ENCODE measurements at regions not wholly inside any gene's neighbourhood (a gene's known extent, or its start where the extent isn't known, plus 50 kb on each side); places are given as distances from the start of the nearest gene placed in this dataset.

DNA sequence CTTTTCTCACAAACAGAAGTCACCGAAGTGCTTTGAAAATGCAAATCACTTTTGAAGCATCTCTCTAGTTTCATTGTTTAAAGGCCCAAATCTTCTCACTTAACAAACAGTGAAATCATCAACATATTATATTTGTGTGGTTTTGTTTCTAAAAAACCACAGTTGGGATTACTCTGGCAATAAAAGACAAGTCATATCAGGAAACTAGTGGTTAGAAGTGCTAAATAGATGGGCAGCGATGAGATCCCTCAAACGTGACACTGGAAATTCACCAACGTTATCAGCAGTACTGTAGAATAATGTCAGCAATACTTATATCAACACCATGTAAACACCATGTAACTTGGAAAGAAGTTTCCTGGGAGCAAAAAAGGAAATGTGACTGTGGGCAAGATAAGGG is 893.5 kb downstream of the SUCLG1 start:
- no peak overlapping the region for H3K27ac ChIP-seq (ENCODE audit: low read length)
- no peaks in the 10 kb centered on the region for H3K79me2 ChIP-seq (ENCODE audit: insufficient read depth, low read length)
- no peak overlapping the region for H3K9ac ChIP-seq (ENCODE audit: low read depth, low read length)
- H2AFZ ChIP-seq (ENCODE audit: low read depth, low read length) = no peak overlapping the region
- DNase-seq (no peak), ATAC-seq (ENCODE audit: insufficient read depth, low read depth) (no peak)
- H3K9me3 ChIP-seq (ENCODE audit: insufficient read depth, low read length, severe bottlenecking) = no peaks in the 10 kb centered on the region
- TF ChIP-seq, protein P1, sequence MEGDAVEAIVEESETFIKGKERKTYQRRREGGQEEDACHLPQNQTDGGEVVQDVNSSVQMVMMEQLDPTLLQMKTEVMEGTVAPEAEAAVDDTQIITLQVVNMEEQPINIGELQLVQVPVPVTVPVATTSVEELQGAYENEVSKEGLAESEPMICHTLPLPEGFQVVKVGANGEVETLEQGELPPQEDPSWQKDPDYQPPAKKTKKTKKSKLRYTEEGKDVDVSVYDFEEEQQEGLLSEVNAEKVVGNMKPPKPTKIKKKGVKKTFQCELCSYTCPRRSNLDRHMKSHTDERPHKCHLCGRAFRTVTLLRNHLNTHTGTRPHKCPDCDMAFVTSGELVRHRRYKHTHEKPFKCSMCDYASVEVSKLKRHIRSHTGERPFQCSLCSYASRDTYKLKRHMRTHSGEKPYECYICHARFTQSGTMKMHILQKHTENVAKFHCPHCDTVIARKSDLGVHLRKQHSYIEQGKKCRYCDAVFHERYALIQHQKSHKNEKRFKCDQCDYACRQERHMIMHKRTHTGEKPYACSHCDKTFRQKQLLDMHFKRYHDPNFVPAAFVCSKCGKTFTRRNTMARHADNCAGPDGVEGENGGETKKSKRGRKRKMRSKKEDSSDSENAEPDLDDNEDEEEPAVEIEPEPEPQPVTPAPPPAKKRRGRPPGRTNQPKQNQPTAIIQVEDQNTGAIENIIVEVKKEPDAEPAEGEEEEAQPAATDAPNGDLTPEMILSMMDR (IDR thresholded peaks at IDR 0.05; ENCODE audit: borderline replicate concordance, extremely low read depth, low read length, poor library complexity, severe bottlenecking) = no peak
- TF ChIP-seq EZH2 (IDR thresholded peaks at IDR 0.05; ENCODE audit: borderline replicate concordance, low read depth, low read length, severe bottlenecking) = no peak
- H3K27me3 ChIP-seq (ENCODE audit: insufficient read depth, low read length, poor library complexity) = no peaks in the 10 kb centered on the region
- no peak overlapping the region for H3K4me2 ChIP-seq (ENCODE audit: insufficient read depth, low read length)
- no peak overlapping the region for H3K4me3 ChIP-seq (ENCODE audit: low read depth in 1 of 2, low read length in 2 of 2)
- no peaks in the 10 kb centered on the region for H4K20me1 ChIP-seq (ENCODE audit: insufficient read depth, low read length)
- H3K36me3 ChIP-seq (ENCODE audit: insufficient read depth, low read length) = no peaks in the 10 kb centered on the region
- H3K4me1 ChIP-seq (ENCODE audit: insufficient read depth, low read length) = no peaks in the 10 kb centered on the region

DNA sequence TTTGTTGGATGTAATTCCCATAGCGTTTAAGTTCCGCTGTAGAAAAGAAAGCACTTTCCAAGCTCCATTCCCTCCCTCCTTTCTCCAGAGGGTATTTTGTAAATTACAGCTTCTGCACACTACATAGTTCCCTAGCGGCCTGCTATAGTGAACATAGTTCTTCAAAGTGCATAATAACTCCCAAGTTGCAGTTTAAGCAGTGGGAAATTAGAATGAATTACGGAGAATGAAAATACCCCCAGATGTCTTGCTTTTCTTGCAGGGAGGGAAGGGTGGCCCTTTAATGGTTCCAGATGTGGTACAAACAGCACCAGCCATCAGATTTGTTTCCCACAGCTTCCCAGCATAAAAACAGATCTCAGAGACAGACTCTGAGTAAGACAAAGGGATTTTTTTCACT is 893.9 kb downstream of the SUCLG1 start:
- no peak for ATAC-seq (ENCODE audit: insufficient read depth, low read depth)
- no peak overlapping the region for H2AFZ ChIP-seq (ENCODE audit: low read depth, low read length)
- no peak overlapping the region for H3K4me3 ChIP-seq (ENCODE audit: low read depth in 1 of 2, low read length in 2 of 2)

DNA sequence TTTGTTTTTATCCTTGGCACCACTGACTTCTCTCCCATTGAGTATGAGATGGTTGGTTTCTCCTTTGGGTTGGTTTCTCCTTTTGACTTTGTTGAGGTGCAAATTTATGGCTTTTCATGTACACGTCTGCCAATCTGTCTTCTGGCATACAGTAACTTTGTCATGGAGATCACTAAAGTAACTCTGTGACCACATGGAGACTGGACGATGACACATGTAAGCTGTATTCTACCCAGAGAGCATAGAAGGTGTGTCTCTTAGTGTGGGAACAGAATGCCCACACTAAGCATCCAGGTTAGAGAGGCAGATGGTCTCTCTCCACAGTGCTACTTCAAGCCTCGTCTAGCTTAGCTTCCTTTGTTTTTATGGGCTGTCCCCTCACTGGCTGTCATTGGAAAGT is 897.5 kb downstream of the SUCLG1 start:
- H3K4me2 ChIP-seq (ENCODE audit: insufficient read depth, low read length) = no peak overlapping the region
- no peaks in the 10 kb centered on the region for H3K36me3 ChIP-seq (ENCODE audit: insufficient read depth, low read length)
- H3K27me3 ChIP-seq (ENCODE audit: insufficient read depth, low read length, poor library complexity) = no peaks in the 10 kb centered on the region
- H2AFZ ChIP-seq (ENCODE audit: low read depth, low read length) = no peak overlapping the region
- H4K20me1 ChIP-seq (ENCODE audit: insufficient read depth, low read length) = no peaks in the 10 kb centered on the region
- H3K27ac ChIP-seq (ENCODE audit: low read length) = no peak overlapping the region
- TF ChIP-seq EZH2 (IDR thresholded peaks at IDR 0.05; ENCODE audit: borderline replicate concordance, low read depth, low read length, severe bottlenecking) = no peak
- TF ChIP-seq, protein P1 (IDR thresholded peaks at IDR 0.05; ENCODE audit: borderline replicate concordance, extremely low read depth, low read length, poor library complexity, severe bottlenecking) = no peak
- no peaks in the 10 kb centered on the region for H3K4me1 ChIP-seq (ENCODE audit: insufficient read depth, low read length)
- no peak overlapping the region for H3K9ac ChIP-seq (ENCODE audit: low read depth, low read length)
- no peak for ATAC-seq (ENCODE audit: insufficient read depth, low read depth)
- no peaks in the 10 kb centered on the region for H3K9me3 ChIP-seq (ENCODE audit: insufficient read depth, low read length, severe bottlenecking)
- no peaks in the 10 kb centered on the region for H3K79me2 ChIP-seq (ENCODE audit: insufficient read depth, low read length)
- H3K4me3 ChIP-seq (ENCODE audit: low read depth in 1 of 2, low read length in 2 of 2) = no peak overlapping the region
- no peak for DNase-seq

More for the DNA sequence above, 893.9 kb downstream of the SUCLG1 start:
- no peak overlapping the region for H3K9ac ChIP-seq (ENCODE audit: low read depth, low read length)
- no peak overlapping the region for H3K4me2 ChIP-seq (ENCODE audit: insufficient read depth, low read length)
- TF ChIP-seq, protein P1 (IDR thresholded peaks at IDR 0.05; ENCODE audit: borderline replicate concordance, extremely low read depth, low read length, poor library complexity, severe bottlenecking) = no peak
- TF ChIP-seq EZH2 (IDR thresholded peaks at IDR 0.05; ENCODE audit: borderline replicate concordance, low read depth, low read length, severe bottlenecking) = no peak
- no peaks in the 10 kb centered on the region for H3K79me2 ChIP-seq (ENCODE audit: insufficient read depth, low read length)
- no peaks in the 10 kb centered on the region for H3K4me1 ChIP-seq (ENCODE audit: insufficient read depth, low read length)
- H3K9me3 ChIP-seq (ENCODE audit: insufficient read depth, low read length, severe bottlenecking) = no peaks in the 10 kb centered on the region
- no peaks in the 10 kb centered on the region for H3K36me3 ChIP-seq (ENCODE audit: insufficient read depth, low read length)
- H3K27me3 ChIP-seq (ENCODE audit: insufficient read depth, low read length, poor library complexity) = no peaks in the 10 kb centered on the region
- H4K20me1 ChIP-seq (ENCODE audit: insufficient read depth, low read length) = no peaks in the 10 kb centered on the region
- no peak overlapping the region for H3K27ac ChIP-seq (ENCODE audit: low read length)
- no peak for DNase-seq

DNA sequence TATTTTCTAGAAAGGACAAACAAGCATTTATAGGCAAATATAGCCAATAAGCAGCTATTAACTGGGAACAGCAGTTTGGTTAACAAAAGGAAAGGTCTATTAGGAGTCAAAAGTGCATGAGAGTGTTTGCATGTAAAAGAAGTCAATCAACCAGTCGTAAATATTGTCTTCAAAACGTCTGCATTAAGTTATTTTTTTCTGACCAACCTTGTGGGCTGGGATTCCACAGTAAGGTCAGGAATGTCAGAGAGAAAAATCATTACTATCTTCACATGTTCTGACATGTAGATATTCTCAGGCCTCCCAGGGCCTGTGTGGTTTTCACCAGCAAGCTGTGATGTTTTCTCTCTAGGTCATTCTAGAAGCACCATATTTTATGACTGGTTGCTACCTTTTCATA is 922.5 kb downstream of the SUCLG1 start:
- DNase-seq = no peak
- Histone ChIP-seq H3K27me3 (ENCODE audit: insufficient read depth, low read length, poor library complexity) (no peaks in the 10 kb centered on the region), H4K20me1 (ENCODE audit: insufficient read depth, low read length) (no peaks in the 10 kb centered on the region), H3K4me2 (ENCODE audit: insufficient read depth, low read length) (no peak overlapping the region), H3K36me3 (ENCODE audit: insufficient read depth, low read length) (no peaks in the 10 kb centered on the region), H2AFZ (ENCODE audit: low read depth, low read length) (no peak overlapping the region), H3K9ac (ENCODE audit: low read depth, low read length) (no peak overlapping the region), H3K4me3 (ENCODE audit: low read depth in 1 of 2, low read length in 2 of 2) (no peak overlapping the region), H3K4me1 (ENCODE audit: insufficient read depth, low read length) (no peaks in the 10 kb centered on the region), H3K79me2 (ENCODE audit: insufficient read depth, low read length) (no peaks in the 10 kb centered on the region), H3K9me3 (ENCODE audit: insufficient read depth, low read length, severe bottlenecking) (no peaks in the 10 kb centered on the region), H3K27ac (ENCODE audit: low read length) (no peak overlapping the region)
- ATAC-seq (ENCODE audit: insufficient read depth, low read depth) = no peak
- TF ChIP-seq EZH2 (IDR thresholded peaks at IDR 0.05; ENCODE audit: borderline replicate concordance, low read depth, low read length, severe bottlenecking) = no peak
- TF ChIP-seq, protein P1 (IDR thresholded peaks at IDR 0.05; ENCODE audit: borderline replicate concordance, extremely low read depth, low read length, poor library complexity, severe bottlenecking) = no peak
